H7 (cell line): ENCODE measurements at regions not wholly inside any gene's neighbourhood (a gene's known extent, or its start where the extent isn't known, plus 50 kb on each side); places are given as distances from the start of the nearest gene placed in this dataset.

ENCODE experiments used
- DNase-seq: peaks from one replicate; pipeline ENCODE4 v3.0.0; 2012
- H3K27me3 ChIP-seq: 2 replicates; pipeline ENCODE4 v1.6.0; 2011; ENCODE audit warnings: mild to moderate bottlenecking, low read length; ENCODE audit not compliant: control insufficient read depth, insufficient read depth
- H3K36me3 ChIP-seq: replicated peaks from 2 replicates; pipeline ENCODE4 v1.5.1; 2011; ENCODE audit warnings: low read length; ENCODE audit not compliant: control insufficient read depth, insufficient read depth
- H3K4me3 ChIP-seq: 2 replicates; pipeline ENCODE4 v1.5.1; 2011; ENCODE audit warnings: low read depth, mild to moderate bottlenecking, control low read depth, low read length, moderate library complexity; ENCODE audit not compliant: insufficient read depth

GRCh38 chrX:78384486-78384885, 57.1 kb upstream of the CYSLTR1 start:
- Histone ChIP-seq H3K4me3 (no peak overlapping the region), H3K36me3 (no peaks in the 10 kb centered on the region), H3K27me3 (no peaks in the 10 kb centered on the region)
- DNase-seq = no peak

- no peak overlapping the region for H3K4me3 ChIP-seq
- no peaks in the 10 kb centered on the region for H3K27me3 ChIP-seq
- DNase-seq = no peak
- no peaks in the 10 kb centered on the region for H3K36me3 ChIP-seq
Observed at GRCh38 chrX:78383594-78383993, 56.2 kb upstream of the CYSLTR1 start.

- no peak overlapping the region for H3K4me3 ChIP-seq
- no peaks in the 10 kb centered on the region for H3K36me3 ChIP-seq
- no peaks in the 10 kb centered on the region for H3K27me3 ChIP-seq
- no peak for DNase-seq
Observed at GRCh38 chrX:78378476-78379115, 51.2 kb upstream of the CYSLTR1 start.
